ENCODE measurements at regions not wholly inside any gene's neighbourhood (a gene's known extent, or its start where the extent isn't known, plus 50 kb on each side); places are given as distances from the start of the nearest gene placed in this dataset.

DNA sequence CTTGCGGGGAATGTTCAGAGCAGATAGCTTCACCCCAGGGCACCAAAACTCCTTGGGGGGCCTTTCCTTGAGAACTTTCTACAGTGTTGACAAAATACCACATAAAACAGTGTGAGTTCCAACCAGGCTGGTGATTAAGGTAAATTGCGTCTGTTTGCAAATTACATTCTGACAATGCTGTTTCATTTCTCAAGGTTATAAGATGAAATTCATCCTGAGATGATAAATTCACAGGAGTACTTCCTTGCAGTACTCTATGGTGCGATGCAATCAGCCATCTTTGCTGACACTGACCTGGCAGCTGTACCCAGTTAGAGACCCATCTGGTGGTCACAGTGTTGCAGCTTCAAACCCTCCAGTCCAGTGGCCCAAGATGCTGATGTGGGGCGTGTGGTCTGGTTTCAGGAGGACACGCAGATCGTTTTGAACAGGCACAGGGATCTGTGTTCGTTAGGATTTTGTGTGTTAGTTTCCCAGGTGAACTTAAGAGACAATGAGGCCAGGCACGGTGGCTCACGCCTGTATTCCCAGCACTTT lies 99.5 kb upstream of the SLC66A3 start:
- no peak for ATAC-seq
- no peak for TF ChIP-seq ZNF70 (CRISPR knock-in tag; IDR thresholded peaks at IDR 0.05)
- TF ChIP-seq GLIS3 (CRISPR knock-in tag; IDR thresholded peaks at IDR 0.05) = no peak
- TF ChIP-seq, protein P1, sequence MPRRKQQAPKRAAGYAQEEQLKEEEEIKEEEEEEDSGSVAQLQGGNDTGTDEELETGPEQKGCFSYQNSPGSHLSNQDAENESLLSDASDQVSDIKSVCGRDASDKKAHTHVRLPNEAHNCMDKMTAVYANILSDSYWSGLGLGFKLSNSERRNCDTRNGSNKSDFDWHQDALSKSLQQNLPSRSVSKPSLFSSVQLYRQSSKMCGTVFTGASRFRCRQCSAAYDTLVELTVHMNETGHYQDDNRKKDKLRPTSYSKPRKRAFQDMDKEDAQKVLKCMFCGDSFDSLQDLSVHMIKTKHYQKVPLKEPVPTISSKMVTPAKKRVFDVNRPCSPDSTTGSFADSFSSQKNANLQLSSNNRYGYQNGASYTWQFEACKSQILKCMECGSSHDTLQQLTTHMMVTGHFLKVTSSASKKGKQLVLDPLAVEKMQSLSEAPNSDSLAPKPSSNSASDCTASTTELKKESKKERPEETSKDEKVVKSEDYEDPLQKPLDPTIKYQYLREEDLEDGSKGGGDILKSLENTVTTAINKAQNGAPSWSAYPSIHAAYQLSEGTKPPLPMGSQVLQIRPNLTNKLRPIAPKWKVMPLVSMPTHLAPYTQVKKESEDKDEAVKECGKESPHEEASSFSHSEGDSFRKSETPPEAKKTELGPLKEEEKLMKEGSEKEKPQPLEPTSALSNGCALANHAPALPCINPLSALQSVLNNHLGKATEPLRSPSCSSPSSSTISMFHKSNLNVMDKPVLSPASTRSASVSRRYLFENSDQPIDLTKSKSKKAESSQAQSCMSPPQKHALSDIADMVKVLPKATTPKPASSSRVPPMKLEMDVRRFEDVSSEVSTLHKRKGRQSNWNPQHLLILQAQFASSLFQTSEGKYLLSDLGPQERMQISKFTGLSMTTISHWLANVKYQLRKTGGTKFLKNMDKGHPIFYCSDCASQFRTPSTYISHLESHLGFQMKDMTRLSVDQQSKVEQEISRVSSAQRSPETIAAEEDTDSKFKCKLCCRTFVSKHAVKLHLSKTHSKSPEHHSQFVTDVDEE (CRISPR knock-in tag; IDR thresholded peaks at IDR 0.05) = no peak
- TF ChIP-seq RARB (CRISPR knock-in tag; IDR thresholded peaks at IDR 0.05) = no peak
- TF ChIP-seq ISL1 (CRISPR knock-in tag; IDR thresholded peaks at IDR 0.05) = no peak
- no peak for TF ChIP-seq ZNF8 (CRISPR knock-in tag; IDR thresholded peaks at IDR 0.05)
- TF ChIP-seq PPARA (CRISPR knock-in tag; IDR thresholded peaks at IDR 0.05; ENCODE audit: borderline replicate concordance) = no peak
- no peak for TF ChIP-seq SNAI2 (CRISPR knock-in tag; IDR thresholded peaks at IDR 0.05)
- no peak for TF ChIP-seq TCF4 (CRISPR knock-in tag; IDR thresholded peaks at IDR 0.05; ENCODE audit: borderline replicate concordance)
- TF ChIP-seq TOX (CRISPR knock-in tag; IDR thresholded peaks at IDR 0.05; ENCODE audit: borderline replicate concordance) = no peak
- TF ChIP-seq ESRRG (CRISPR knock-in tag; IDR thresholded peaks at IDR 0.05) = no peak
- no peak for TF ChIP-seq ZC3H10 (CRISPR knock-in tag; IDR thresholded peaks at IDR 0.05)
- TF ChIP-seq ARNTL (CRISPR knock-in tag; IDR thresholded peaks at IDR 0.05; ENCODE audit: borderline replicate concordance, low read depth) = no peak
- TF ChIP-seq, protein P2, sequence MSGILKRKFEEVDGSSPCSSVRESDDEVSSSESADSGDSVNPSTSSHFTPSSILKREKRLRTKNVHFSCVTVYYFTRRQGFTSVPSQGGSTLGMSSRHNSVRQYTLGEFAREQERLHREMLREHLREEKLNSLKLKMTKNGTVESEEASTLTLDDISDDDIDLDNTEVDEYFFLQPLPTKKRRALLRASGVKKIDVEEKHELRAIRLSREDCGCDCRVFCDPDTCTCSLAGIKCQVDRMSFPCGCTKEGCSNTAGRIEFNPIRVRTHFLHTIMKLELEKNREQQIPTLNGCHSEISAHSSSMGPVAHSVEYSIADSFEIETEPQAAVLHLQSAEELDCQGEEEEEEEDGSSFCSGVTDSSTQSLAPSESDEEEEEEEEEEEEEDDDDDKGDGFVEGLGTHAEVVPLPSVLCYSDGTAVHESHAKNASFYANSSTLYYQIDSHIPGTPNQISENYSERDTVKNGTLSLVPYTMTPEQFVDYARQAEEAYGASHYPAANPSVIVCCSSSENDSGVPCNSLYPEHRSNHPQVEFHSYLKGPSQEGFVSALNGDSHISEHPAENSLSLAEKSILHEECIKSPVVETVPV (CRISPR knock-in tag; IDR thresholded peaks at IDR 0.05) = no peak

DNA sequence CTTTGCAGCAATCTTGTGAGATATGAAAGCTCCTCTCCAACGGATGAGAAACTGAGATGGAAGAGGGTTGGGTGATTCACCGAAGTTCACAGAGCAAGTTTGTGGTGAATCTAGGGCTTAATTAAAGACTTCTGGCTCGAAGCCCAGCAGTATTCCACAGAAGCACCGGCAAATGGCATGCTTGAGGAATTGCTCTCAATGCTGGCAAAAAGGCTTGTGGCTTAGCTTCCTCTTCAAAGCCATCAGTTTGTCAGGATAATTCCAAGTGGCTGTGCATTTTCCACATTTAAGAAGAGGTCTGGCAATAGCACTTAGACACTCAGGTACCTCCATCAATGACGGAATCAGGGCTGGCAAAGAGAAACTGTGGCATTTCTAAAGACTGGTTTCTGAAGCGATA lies 98.7 kb upstream of the SLC66A3 start:
- TF ChIP-seq TCF4 (CRISPR knock-in tag; IDR thresholded peaks at IDR 0.05; ENCODE audit: borderline replicate concordance) = no peak
- TF ChIP-seq RARB (CRISPR knock-in tag; IDR thresholded peaks at IDR 0.05) = no peak
- TF ChIP-seq GLIS3 (CRISPR knock-in tag; IDR thresholded peaks at IDR 0.05) = no peak; the same call in 1 of the 2 replicates
- peak; percentile 93 for TF ChIP-seq CSDC2 (CRISPR knock-in tag; IDR thresholded peaks at IDR 0.05)
- no peak for TF ChIP-seq ZNF70 (CRISPR knock-in tag; IDR thresholded peaks at IDR 0.05)
- no peak for TF ChIP-seq BACH2 (CRISPR knock-in tag; IDR thresholded peaks at IDR 0.05; ENCODE audit: borderline replicate concordance)
- TF ChIP-seq ARNTL (CRISPR knock-in tag; IDR thresholded peaks at IDR 0.05; ENCODE audit: borderline replicate concordance, low read depth) = no peak
- no peak for TF ChIP-seq ZFP30 (CRISPR knock-in tag; IDR thresholded peaks at IDR 0.05)
- TF ChIP-seq, protein P2 (CRISPR knock-in tag; IDR thresholded peaks at IDR 0.05) = no peak
- TF ChIP-seq, protein P3, sequence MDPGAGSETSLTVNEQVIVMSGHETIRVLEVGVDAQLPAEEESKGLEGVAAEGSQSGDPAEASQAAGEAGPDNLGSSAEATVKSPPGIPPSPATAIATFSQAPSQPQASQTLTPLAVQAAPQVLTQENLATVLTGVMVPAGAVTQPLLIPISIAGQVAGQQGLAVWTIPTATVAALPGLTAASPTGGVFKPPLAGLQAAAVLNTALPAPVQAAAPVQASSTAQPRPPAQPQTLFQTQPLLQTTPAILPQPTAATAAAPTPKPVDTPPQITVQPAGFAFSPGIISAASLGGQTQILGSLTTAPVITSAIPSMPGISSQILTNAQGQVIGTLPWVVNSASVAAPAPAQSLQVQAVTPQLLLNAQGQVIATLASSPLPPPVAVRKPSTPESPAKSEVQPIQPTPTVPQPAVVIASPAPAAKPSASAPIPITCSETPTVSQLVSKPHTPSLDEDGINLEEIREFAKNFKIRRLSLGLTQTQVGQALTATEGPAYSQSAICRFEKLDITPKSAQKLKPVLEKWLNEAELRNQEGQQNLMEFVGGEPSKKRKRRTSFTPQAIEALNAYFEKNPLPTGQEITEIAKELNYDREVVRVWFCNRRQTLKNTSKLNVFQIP (CRISPR knock-in tag; IDR thresholded peaks at IDR 0.05; ENCODE audit: borderline replicate concordance, low read depth) = no peak
- TF ChIP-seq, protein P4, sequence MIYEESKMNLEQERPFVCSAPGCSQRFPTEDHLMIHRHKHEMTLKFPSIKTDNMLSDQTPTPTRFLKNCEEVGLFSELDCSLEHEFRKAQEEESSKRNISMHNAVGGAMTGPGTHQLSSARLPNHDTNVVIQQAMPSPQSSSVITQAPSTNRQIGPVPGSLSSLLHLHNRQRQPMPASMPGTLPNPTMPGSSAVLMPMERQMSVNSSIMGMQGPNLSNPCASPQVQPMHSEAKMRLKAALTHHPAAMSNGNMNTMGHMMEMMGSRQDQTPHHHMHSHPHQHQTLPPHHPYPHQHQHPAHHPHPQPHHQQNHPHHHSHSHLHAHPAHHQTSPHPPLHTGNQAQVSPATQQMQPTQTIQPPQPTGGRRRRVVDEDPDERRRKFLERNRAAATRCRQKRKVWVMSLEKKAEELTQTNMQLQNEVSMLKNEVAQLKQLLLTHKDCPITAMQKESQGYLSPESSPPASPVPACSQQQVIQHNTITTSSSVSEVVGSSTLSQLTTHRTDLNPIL (CRISPR knock-in tag; IDR thresholded peaks at IDR 0.05; ENCODE audit: low read depth) = 0 out of 2 replicates have a peak, but pooled peaks have one; percentile 25
- TF ChIP-seq ESRRG (CRISPR knock-in tag; IDR thresholded peaks at IDR 0.05) = no peak
- peak; percentile 83; the same call in 1 of the 2 replicates for TF ChIP-seq SNAI2 (CRISPR knock-in tag; IDR thresholded peaks at IDR 0.05)
- no peak for TF ChIP-seq OSR1 (CRISPR knock-in tag; IDR thresholded peaks at IDR 0.05)
- TF ChIP-seq, protein P5, sequence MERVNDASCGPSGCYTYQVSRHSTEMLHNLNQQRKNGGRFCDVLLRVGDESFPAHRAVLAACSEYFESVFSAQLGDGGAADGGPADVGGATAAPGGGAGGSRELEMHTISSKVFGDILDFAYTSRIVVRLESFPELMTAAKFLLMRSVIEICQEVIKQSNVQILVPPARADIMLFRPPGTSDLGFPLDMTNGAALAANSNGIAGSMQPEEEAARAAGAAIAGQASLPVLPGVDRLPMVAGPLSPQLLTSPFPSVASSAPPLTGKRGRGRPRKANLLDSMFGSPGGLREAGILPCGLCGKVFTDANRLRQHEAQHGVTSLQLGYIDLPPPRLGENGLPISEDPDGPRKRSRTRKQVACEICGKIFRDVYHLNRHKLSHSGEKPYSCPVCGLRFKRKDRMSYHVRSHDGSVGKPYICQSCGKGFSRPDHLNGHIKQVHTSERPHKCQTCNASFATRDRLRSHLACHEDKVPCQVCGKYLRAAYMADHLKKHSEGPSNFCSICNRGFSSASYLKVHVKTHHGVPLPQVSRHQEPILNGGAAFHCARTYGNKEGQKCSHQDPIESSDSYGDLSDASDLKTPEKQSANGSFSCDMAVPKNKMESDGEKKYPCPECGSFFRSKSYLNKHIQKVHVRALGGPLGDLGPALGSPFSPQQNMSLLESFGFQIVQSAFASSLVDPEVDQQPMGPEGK (CRISPR knock-in tag; IDR thresholded peaks at IDR 0.05; ENCODE audit: borderline replicate concordance) = peak; percentile 93
- TF ChIP-seq TOX (CRISPR knock-in tag; IDR thresholded peaks at IDR 0.05; ENCODE audit: borderline replicate concordance) = no peak
- peak; percentile 68; the same call in 1 of the 2 replicates for TF ChIP-seq ZFP3 (CRISPR knock-in tag; IDR thresholded peaks at IDR 0.05)
- TF ChIP-seq ZC3H10 (CRISPR knock-in tag; IDR thresholded peaks at IDR 0.05) = no peak
- TF ChIP-seq, protein P1 (CRISPR knock-in tag; IDR thresholded peaks at IDR 0.05) = no peak
- TF ChIP-seq ZNF8 (CRISPR knock-in tag; IDR thresholded peaks at IDR 0.05) = no peak
- peak; percentile 94 for TF ChIP-seq ISL1 (CRISPR knock-in tag; IDR thresholded peaks at IDR 0.05)
- no peak for TF ChIP-seq ZNF565 (CRISPR knock-in tag; conservative IDR thresholded peaks at IDR 0.05; ENCODE audit: low read depth)
- TF ChIP-seq PPARA (CRISPR knock-in tag; IDR thresholded peaks at IDR 0.05; ENCODE audit: borderline replicate concordance) = no peak
- peak; percentile 95 for ATAC-seq

Data from SK-N-SH treated with all-trans-retinoic acid at 6 μM for 48 hours (cell line).